HG03460 (cell line): ENCODE measurements at regions not wholly inside any gene's neighbourhood (a gene's known extent, or its start where the extent isn't known, plus 50 kb on each side); places are given as distances from the start of the nearest gene placed in this dataset.

ENCODE experiments used
- ATAC-seq: cut with Tn5 transposase; IDR thresholded peaks from one replicate; pipeline ENCODE4 v1.9.1; 2021; ENCODE audit not compliant: unreplicated experiment

DNA sequence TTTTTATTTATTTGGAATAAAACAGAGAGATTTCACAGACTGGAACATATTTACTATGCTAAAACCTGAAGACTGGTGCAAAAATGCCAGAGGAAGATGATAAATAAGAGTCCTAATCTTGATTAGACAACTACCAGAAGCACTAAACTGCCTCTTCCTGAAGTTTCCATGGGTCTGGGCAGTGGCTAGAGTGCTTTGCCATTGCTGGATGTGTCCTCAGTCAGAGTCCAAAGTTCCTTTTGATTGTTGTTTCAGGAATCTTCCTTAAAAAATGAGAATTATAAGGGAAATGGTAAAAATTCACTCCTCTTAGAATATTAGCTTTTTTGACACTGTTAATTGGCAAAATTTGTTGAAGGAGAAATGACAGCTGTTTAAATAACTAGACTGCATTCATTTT, 86.3 kb upstream of the AHR start:
- no peak for ATAC-seq

DNA sequence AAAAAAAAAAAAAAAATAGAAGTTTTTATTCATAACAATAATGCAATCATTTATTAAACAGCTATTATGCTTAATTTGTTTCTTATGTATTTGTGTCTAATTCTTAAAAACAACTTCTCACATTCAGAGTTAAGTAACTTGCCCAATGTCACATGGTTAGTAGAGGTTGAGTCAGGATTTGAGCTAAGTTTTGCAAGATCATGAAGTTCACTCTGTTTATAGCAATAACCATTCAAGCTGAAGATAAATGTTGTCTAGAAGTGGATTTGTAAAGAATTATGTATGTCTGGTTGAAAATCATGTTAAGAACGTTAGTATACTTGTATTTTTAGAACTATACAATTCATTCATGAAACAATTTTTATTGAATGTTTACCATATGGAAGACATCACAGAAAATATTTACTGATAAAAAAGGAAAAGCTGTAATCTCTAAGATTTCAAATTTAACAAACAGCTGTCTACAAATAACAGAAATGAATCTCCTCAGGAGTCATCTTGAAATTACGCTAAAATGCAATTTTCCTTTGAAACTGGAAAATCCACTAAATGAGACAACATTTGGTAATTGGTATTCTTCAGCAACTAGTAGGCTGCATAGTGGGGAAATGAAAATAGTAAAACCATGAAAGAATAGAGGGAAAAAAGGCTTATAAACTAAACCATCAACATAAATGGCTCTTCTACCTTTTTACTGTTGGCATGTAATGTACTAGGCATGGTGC, 70.5 kb upstream of the AHR start:
- ATAC-seq = no peak

DNA sequence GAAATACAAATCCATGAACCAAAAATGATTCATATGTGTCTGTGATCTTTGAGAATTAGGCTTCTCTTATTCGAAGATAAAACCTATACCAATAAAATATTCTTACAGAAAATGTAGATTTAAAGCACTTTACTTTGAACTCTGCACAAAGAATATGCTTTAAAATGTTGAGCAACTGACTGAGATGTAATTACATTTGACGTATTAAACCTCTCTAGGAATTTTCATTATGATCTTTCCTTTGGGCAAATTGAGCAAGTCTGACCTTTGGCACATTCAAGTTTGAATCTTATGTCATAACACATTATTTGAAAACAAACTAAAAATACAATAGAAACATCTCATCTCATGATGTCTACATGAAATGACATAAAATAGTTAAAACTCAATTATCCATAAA, 69.2 kb upstream of the AHR start:
- ATAC-seq = no peak

- no peak for ATAC-seq
Observed at GRCh38 chr7:17230099-17230807, 68.2 kb upstream of the AHR start.

DNA sequence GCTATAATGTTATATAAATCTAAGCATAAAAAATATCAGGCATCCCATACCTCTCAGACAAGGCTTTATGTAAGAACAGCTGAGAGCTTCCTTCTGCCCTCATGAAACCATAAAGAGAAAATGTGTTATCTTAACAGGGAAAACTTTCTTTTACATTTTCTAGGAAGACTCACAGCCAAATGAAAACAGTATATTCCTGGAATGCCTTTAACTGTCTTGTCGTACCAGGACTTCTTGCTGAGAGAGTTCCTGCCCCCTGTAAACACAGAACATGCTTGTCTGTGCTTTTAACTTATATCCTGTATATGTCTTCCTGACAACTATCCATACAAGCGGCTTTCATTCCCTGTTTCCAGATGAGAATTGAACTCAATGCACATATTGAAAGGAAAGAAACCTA, 64.8 kb upstream of the AHR start:
- ATAC-seq = no peak

GRCh38 chr7:17234030-17234397, 64.4 kb upstream of the AHR start:
- ATAC-seq = peak; percentile 45

DNA sequence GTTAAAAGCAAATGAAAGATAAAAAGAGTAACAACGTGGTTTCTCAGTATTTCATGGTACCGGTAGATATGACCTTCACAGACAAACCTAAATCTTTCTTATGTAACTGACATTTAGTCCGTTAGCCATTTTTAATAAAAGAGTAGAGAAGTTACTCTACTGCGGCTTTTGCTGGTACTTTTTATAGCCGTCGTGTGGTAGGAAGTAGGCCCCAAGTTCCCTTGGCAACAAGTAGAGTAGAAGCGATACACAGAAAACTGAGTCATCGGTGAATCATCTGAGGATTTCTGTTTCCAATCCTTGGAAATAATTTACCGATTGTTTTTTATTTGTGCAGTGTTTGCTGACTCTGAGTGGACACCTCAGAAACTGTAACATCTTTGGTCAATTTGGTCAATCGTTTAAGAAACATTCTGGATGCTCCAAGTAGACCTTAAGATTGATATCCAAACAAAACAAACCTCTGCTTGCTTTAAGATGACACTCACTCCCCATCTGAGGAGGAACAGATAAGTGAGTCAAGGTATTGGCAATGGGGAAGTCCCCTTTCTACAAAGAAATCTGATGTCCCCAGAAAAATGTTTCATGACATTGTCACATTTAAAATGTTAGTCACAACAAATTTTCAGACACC, 63.9 kb upstream of the AHR start:
- ATAC-seq = peak; percentile 99

GRCh38 chr7:17236171-17236570, 62.3 kb upstream of the AHR start:
- no peak for ATAC-seq

GRCh38 chr7:17236603-17237002, 61.8 kb upstream of the AHR start:
- ATAC-seq = no peak

- ATAC-seq = no peak
Observed at GRCh38 chr7:17239046-17239445, 59.4 kb upstream of the AHR start.

DNA sequence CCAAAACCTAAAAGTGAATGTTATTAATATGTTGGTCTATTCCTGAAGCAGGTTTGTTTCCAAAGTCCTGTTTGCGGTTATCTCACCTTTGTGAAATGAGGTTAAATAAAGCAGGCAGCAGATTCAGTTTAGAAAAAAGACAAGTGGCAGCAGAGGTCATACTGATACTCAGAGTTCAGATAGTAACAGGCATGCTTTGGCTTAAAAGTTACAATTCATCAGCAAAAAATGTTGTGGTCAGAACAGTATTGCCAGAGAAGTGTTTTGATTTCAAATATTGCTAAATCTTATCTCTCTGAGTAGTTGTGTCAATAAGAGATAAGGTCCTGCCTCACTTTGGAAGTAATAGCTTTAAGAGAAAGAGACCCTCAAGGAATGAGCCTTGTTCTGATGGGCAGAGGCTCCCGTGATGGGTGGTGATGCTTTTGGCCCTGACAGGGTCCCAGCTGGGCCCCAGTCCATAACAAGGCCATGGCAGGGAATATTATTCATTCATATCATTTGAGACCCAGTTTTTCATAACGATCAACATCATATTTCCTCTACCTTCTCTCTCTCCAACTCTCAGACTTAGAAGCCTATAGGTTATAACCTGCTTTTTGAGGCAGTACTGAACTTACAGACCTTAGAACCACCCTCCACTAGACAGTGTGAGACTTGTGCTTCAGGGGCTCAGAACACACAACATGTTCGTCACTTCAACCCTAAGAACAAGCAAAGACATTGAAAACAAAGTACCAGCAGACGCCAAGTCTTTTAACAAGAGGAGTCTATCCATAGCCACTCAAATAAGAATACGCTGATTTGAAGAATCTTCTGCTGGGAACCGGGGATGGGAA, 58.5 kb upstream of the AHR start:
- ATAC-seq = no peak

DNA sequence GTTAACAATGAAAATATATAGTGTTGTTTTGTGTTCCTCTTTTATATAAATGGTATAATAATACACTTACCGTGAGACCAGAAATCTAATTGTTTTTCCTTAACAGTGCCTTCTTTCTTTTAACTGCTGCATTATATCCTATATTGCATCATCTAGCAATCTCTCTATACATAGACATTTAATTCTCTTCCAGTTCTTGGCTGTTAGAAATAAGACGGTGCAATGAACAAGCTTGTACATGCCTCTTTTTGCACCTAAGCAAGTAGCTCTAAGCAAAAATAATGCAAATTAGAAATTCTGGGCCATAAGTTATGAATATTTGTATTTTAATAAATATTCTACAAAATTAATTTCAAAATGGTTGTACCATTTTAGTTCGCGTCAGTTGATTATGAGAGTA, 55.9 kb upstream of the AHR start:
- ATAC-seq = no peak

DNA sequence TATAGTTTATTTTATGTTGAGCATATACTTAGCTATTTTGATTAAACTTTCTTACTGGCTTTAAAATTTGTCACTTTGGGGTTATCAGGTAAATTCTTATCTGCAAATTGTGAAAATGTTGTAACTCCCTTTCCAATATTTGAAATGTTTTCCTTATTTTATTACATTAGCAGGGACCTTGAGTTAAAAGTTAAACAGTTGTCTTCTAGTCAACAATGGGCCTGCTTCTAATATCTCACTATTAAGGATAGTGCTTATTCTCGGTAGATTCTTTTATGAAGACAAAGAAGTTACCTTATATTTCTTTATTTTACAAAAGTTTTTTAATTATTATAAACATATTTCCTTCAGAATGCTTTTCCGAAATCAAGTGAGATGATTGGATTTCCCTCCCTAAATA, 53.7 kb upstream of the AHR start:
- no peak for ATAC-seq

- no peak for ATAC-seq
Observed at GRCh38 chr7:17247357-17247756, 51.1 kb upstream of the AHR start.

GRCh38 chr7:17248527-17248926, 49.9 kb upstream of the AHR start:
- no peak for ATAC-seq
